Astrocyte of the spinal cord (primary cell): ENCODE measurements at regions not wholly inside any gene's neighbourhood (a gene's known extent, or its start where the extent isn't known, plus 50 kb on each side); places are given as distances from the start of the nearest gene placed in this dataset.
A peak's percentile ranks its signal among the peaks of the same experiment; 100 is the strongest.

Experiments used
- DNase-seq: peaks from one replicate; pipeline ENCODE4 v3.0.0; 2011; ENCODE audit warnings: low read depth, low spot score
- H3K4me3 ChIP-seq: 2 replicates; pipeline ENCODE4 v1.5.1; 2011; ENCODE audit warnings: low read depth, mild to moderate bottlenecking, low read length, moderate library complexity
- CTCF ChIP-seq: IDR thresholded peaks from 2 replicates; pipeline ENCODE4 v1.5.1; 2012; ENCODE audit warnings: low read depth, mild to moderate bottlenecking, low read length, inconsistent platforms
- in situ Hi-C: cut with HindIII; loops from 2 replicates; pipeline ENCODE4 v1.10.0; 2017; ENCODE audit warnings: low sequenced_read_pairs

- no peak overlapping the region for H3K4me3 ChIP-seq
- in situ Hi-C loops, result no loop called here
- TF ChIP-seq CTCF, result no peak
- DNase-seq, result no peak
Measured at GRCh38 chr15:60090747-60091146, 86.6 kb downstream of the FOXB1 start.

- in situ Hi-C loops, result no loop called here
- H3K4me3 ChIP-seq, result no peak overlapping the region
- DNase-seq, result peak; percentile 82
- no peak for TF ChIP-seq CTCF
Measured at GRCh38 chr15:60091157-60091556, 87.0 kb downstream of the FOXB1 start.

DNA sequence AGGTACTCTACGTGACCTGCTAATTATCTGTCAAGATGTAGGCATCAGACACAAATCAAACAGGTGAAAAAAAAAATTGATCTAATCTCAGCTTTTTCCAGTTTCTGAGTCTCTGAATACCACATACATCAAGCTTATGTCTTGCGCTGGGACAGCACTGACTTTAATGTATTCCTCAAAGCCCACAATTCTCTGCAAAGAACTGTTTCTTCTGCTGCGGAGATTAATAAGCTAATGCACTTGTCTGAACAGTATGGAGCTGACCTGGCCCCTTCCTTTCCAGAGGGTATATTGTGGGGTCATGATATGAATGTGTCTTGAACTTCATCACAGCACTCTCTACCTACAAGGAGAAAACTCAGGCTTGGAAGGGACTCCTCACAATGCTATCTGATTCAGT lies 87.8 kb downstream of the FOXB1 start:
- TF ChIP-seq CTCF, result no peak
- no peak for DNase-seq
- H3K4me3 ChIP-seq, result no peak overlapping the region
- in situ Hi-C loops, result no loop called here

GRCh38 chr15:60093273-60094067 lies 89.4 kb downstream of the FOXB1 start:
- DNase-seq, result no peak
- H3K4me3 ChIP-seq, result no peak overlapping the region
- no peak for TF ChIP-seq CTCF

GRCh38 chr15:60095711-60096110 lies 91.6 kb downstream of the FOXB1 start:
- no peak overlapping the region for H3K4me3 ChIP-seq
- in situ Hi-C loops, result no loop called here
- no peak for TF ChIP-seq CTCF
- DNase-seq, result peak; percentile 54

More at GRCh38 chr15:60093273-60094067, 89.4 kb downstream of the FOXB1 start:
- in situ Hi-C loops, result no loop called here

DNA sequence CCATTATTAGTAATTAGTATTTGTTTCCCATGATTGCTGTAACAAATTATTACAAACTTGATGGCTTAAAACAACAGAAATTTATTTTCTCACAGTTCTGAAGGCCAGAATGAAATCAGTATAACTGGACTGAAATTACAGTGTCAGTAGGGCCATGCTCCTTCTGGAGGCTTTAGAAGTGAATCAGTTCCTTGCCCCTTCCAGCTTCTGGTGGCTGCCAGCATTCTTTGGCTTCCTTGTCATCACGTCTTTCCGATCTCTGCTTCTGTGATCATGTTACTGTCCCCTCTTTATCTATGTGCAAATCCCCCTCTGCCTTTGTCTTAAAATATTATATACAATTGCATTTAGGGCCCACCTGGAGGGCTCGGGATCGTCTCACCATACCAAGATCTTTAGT lies 92.0 kb downstream of the FOXB1 start:
- TF ChIP-seq CTCF, result no peak
- H3K4me3 ChIP-seq, result no peak overlapping the region
- in situ Hi-C loops, result no loop called here
- DNase-seq, result peak; percentile 53
